Activated B cell treated with CpG ODN at 0.5 μM for 24 hours (primary cell): ENCODE measurements at regions not wholly inside any gene's neighbourhood (a gene's known extent, or its start where the extent isn't known, plus 50 kb on each side); places are given as distances from the start of the nearest gene placed in this dataset.
A peak's percentile ranks its signal among the peaks of the same experiment; 100 is the strongest.

Experiments used
- ATAC-seq: fragments of 200-7000 bp; cut with Tn5 transposase; one replicate; pipeline ENCODE4 v1.10.0; 2021; ENCODE audit warnings: low read depth, mild to moderate bottlenecking, moderate library complexity
- CTCF ChIA-PET: fragments of 350-600 bp; sonication (Branson Sonifier 250); formaldehyde crosslinking; loops from one replicate; lab custom pipeline; 2021; ENCODE audit warnings: antibody characterized with exemption; lab: Charles Lee
- POLR2A ChIA-PET: fragments of 350-600 bp; sonication (Branson Sonifier 250); formaldehyde crosslinking; loops from one replicate; lab custom pipeline; 2021; ENCODE audit warnings: antibody characterized with exemption; lab: Charles Lee
- DNase-seq: peaks from one replicate; pipeline ENCODE4 v3.0.0; 2022
- H3K27ac Mint-ChIP-seq: one replicate; pipeline ENCODE4 v1.8.0; 2020; ENCODE audit warnings: mixed read lengths
- H3K27me3 Mint-ChIP-seq: one replicate; pipeline ENCODE4 v1.8.0; 2021; ENCODE audit warnings: mixed read lengths
- H3K36me3 Mint-ChIP-seq: one replicate; pipeline ENCODE4 v1.8.0; 2021; ENCODE audit warnings: low read depth, mixed read lengths
- H3K4me1 Mint-ChIP-seq: one replicate; pipeline ENCODE4 v1.8.0; 2021; ENCODE audit warnings: mixed read lengths
- H3K4me3 Mint-ChIP-seq: one replicate; pipeline ENCODE4 v1.8.0; 2020; ENCODE audit warnings: mild to moderate bottlenecking, mixed read lengths
- H3K9me3 Mint-ChIP-seq: one replicate; pipeline ENCODE4 v1.8.0; 2020; ENCODE audit warnings: mixed read lengths
- CTCF ChIP-seq: fragments of 200-600 bp; IDR thresholded peaks from one replicate; pipeline ENCODE4 v1.8.0; 2022; ENCODE audit warnings: antibody characterized with exemption, mild to moderate bottlenecking
- intact Hi-C: fragments of 100-400 bp; cut with micrococcal nuclease; formaldehyde crosslinking; loops from one replicate; pipeline ENCODE4 v1.15.1; 2024

GRCh38 chr3:43894176-43895049, 203.7 kb downstream of the ABHD5 start:
- ChIA-PET CTCF (interaction anchor here (0.9 to 1.5 kb wide), 2 partner anchors 102 to 446 kb away, joined by 3 to 4 read pairs; no protein-coding TSS in a partner anchor), POLR2A (interaction anchor here (0.7 to 0.8 kb wide), 2 partner anchors 13 to 150 kb away, joined by 3 to 5 read pairs; no protein-coding TSS in a partner anchor)
- Mint-ChIP-seq H3K9me3 (no peaks in the 10 kb centered on the region), H3K36me3 (no peaks in the 10 kb centered on the region), H3K4me1 (peaks cover 33% of the 10 kb centered on the region), H3K4me3 (peak overlapping the region; percentile 83), H3K27ac (peak overlapping the region; percentile 56), H3K27me3 (peaks cover 17% of the 10 kb centered on the region)
- peak; percentile 63 for ATAC-seq
- intact Hi-C loops: loop anchor here (1.0 kb wide), 1 partner anchor 13 kb away; no protein-coding TSS in a partner anchor
- peak; percentile 43 for DNase-seq
- no peak for TF ChIP-seq CTCF

GRCh38 chr3:43895573-43895972, 204.8 kb downstream of the ABHD5 start:
- H3K4me3 Mint-ChIP-seq: peak overlapping the region; percentile 9
- no peaks in the 10 kb centered on the region for H3K9me3 Mint-ChIP-seq
- peaks cover 20% of the 10 kb centered on the region for H3K27me3 Mint-ChIP-seq
- no peaks in the 10 kb centered on the region for H3K36me3 Mint-ChIP-seq
- TF ChIP-seq CTCF: no peak
- peaks cover 33% of the 10 kb centered on the region for H3K4me1 Mint-ChIP-seq
- intact Hi-C loops: no loop called here
- ATAC-seq (no peak), DNase-seq (no peak)
- CTCF ChIA-PET: no interaction called here
- no peak overlapping the region for H3K27ac Mint-ChIP-seq
- POLR2A ChIA-PET: interaction anchor here (0.6 kb wide), 1 partner anchor 447 kb away, joined by 4 read pairs; no protein-coding TSS in a partner anchor

- intact Hi-C loops: no loop called here
- H3K27me3 Mint-ChIP-seq: peaks cover 8% of the 10 kb centered on the region
- ChIA-PET CTCF (no interaction called here), POLR2A (no interaction called here)
- H3K27ac Mint-ChIP-seq: no peak overlapping the region
- ATAC-seq: no peak
- TF ChIP-seq CTCF: no peak
- peaks cover 15% of the 10 kb centered on the region for H3K4me1 Mint-ChIP-seq
- H3K4me3 Mint-ChIP-seq: no peak overlapping the region
- H3K36me3 Mint-ChIP-seq: no peaks in the 10 kb centered on the region
- H3K9me3 Mint-ChIP-seq: no peaks in the 10 kb centered on the region
- DNase-seq: no peak
Measured at GRCh38 chr3:43902415-43902814, 211.7 kb downstream of the ABHD5 start.

GRCh38 chr3:43905157-43905556, 214.4 kb downstream of the ABHD5 start:
- no peaks in the 10 kb centered on the region for H3K9me3 Mint-ChIP-seq
- no peaks in the 10 kb centered on the region for H3K36me3 Mint-ChIP-seq
- POLR2A ChIA-PET: interaction anchor here (0.7 kb wide), 1 partner anchor 856 kb away, joined by 7 read pairs; the partner anchor contains the start of gene KIAA1143
- H3K4me3 Mint-ChIP-seq: no peak overlapping the region
- peaks cover 21% of the 10 kb centered on the region for H3K4me1 Mint-ChIP-seq
- CTCF ChIA-PET: interaction anchor here (0.6 kb wide), 1 partner anchor 28 kb away, joined by 4 read pairs; no protein-coding TSS in a partner anchor
- H3K27ac Mint-ChIP-seq: no peak overlapping the region
- ATAC-seq: no peak
- H3K27me3 Mint-ChIP-seq: peaks cover 2% of the 10 kb centered on the region
- no peak for DNase-seq
- TF ChIP-seq CTCF: no peak
- intact Hi-C loops: no loop called here
